EH (cell line): ENCODE measurements at regions not wholly inside any gene's neighbourhood (a gene's known extent, or its start where the extent isn't known, plus 50 kb on each side); places are given as distances from the start of the nearest gene placed in this dataset.

Source experiments
- DNase-seq: peaks from one replicate; pipeline ENCODE4 v3.0.0-alpha.2; 2015; ENCODE audit warnings: low read depth

- DNase-seq: no peak
These were observed 153.0 kb downstream of the UXS1 start for GRCh38 chr2:106041150-106041549.

- DNase-seq: no peak
These were observed 154.3 kb downstream of the UXS1 start for GRCh38 chr2:106039634-106040315.

GRCh38 chr2:106038601-106039375 lies 155.3 kb downstream of the UXS1 start:
- DNase-seq: no peak

GRCh38 chr2:106037932-106038331 lies 156.2 kb downstream of the UXS1 start:
- DNase-seq: no peak

GRCh38 chr2:106037262-106037661 lies 156.8 kb downstream of the UXS1 start:
- DNase-seq: no peak

GRCh38 chr2:106034325-106034724 lies 159.8 kb downstream of the UXS1 start:
- DNase-seq: no peak

GRCh38 chr2:106032676-106033075 lies 161.4 kb downstream of the UXS1 start:
- no peak for DNase-seq

- peak; percentile 92 for DNase-seq
These were observed 163.5 kb downstream of the UXS1 start for GRCh38 chr2:106030287-106031268.

GRCh38 chr2:106028192-106028591 lies 165.9 kb downstream of the UXS1 start:
- DNase-seq: no peak

- no peak for DNase-seq
These were observed 167.6 kb downstream of the UXS1 start for GRCh38 chr2:106026271-106027190.

- DNase-seq: no peak
These were observed 168.3 kb downstream of the UXS1 start for GRCh38 chr2:106025796-106026195.

- DNase-seq: no peak
These were observed 172.5 kb downstream of the UXS1 start for GRCh38 chr2:106021662-106022028.

- no peak for DNase-seq
These were observed 173.1 kb downstream of the UXS1 start for GRCh38 chr2:106020821-106021661.

GRCh38 chr2:106020032-106020431 lies 174.1 kb downstream of the UXS1 start:
- DNase-seq: no peak

GRCh38 chr2:106018141-106018540 lies 176.0 kb downstream of the UXS1 start:
- no peak for DNase-seq

- no peak for DNase-seq
These were observed 181.3 kb downstream of the UXS1 start for GRCh38 chr2:106012591-106013347.

GRCh38 chr2:106012001-106012590 lies 182.0 kb downstream of the UXS1 start:
- DNase-seq: no peak

GRCh38 chr2:106011380-106011779 lies 182.7 kb downstream of the UXS1 start:
- no peak for DNase-seq

- no peak for DNase-seq
These were observed 183.2 kb downstream of the UXS1 start for GRCh38 chr2:106010818-106011355.
